ENCODE measurements at regions not wholly inside any gene's neighbourhood (a gene's known extent, or its start where the extent isn't known, plus 50 kb on each side); places are given as distances from the start of the nearest gene placed in this dataset.

DNA sequence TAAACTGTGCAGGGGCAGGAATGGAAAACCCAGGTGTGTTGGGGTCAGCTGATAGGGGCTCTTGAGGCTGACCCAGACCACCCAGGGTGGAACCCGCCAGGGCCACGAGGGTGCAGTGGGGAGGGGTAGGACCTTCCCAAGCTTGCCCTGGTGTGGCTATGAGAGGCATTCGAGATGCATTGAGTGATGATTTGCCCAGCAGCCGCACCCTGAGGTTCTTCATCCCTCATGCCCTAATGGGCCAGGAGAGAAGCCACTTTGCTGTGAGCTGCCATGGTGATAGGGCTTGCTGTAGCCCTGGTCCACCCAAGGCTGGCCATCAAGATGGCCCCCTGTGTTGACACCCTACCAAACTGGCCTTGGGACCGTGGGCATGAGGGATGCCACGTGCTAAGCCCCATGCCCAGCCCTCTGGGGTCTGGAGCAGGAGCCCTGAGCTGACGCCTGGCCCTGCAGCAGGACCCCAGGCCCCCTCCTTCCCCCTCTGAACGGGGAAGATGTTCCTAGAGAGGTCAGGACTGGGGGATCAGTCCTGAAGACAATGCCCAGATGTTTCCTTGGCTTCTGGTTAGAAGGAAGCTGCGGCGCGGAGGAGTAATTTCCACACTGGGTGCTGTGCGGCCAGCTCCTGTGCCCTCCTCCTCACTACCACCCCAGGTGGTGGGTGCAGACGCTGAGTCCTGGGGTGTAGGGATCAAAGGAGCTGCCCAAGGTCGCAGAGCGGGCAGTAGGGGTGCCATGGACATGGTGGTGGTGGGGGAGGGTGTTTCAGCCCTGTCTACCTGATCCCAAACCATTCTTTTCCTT, 122.5 kb upstream of the HDAC4 start:
- Histone ChIP-seq H3K4me3 (replicated peaks in 1 of 4; ENCODE audit: control extremely low read depth in 1 of 4, insufficient read depth in 1 of 4, low read depth in 3 of 4, low read length in 4 of 4) (no peak overlapping the region), H3K36me3 (ENCODE audit: control insufficient read depth, insufficient read depth, low read length) (no peaks in the 10 kb centered on the region), H3K27me3 (ENCODE audit: control insufficient read depth, insufficient read depth, low read length) (no peaks in the 10 kb centered on the region), H4K20me1 (ENCODE audit: control insufficient read depth, extremely low read depth, insufficient read depth, low read length) (no peaks in the 10 kb centered on the region), H3K4me2 (ENCODE audit: extremely low read depth, insufficient read depth, low read length) (no peak overlapping the region), H3K27ac (ENCODE audit: insufficient read depth, low read length) (no peak overlapping the region), H2AFZ (ENCODE audit: low read length) (no peak overlapping the region), H3K79me2 (ENCODE audit: control insufficient read depth, insufficient read depth, low read length) (no peaks in the 10 kb centered on the region), H3K9me3 (ENCODE audit: control insufficient read depth, insufficient read depth, low read depth, low read length) (no peaks in the 10 kb centered on the region), H3K9ac (ENCODE audit: insufficient read depth, low read length) (no peak overlapping the region), H3K4me1 (ENCODE audit: control insufficient read depth, extremely low read depth, insufficient read depth, low read length) (no peaks in the 10 kb centered on the region)
- no peak for DNase-seq (ENCODE audit: low read depth in 2 of 2)
- TF ChIP-seq, protein P1, sequence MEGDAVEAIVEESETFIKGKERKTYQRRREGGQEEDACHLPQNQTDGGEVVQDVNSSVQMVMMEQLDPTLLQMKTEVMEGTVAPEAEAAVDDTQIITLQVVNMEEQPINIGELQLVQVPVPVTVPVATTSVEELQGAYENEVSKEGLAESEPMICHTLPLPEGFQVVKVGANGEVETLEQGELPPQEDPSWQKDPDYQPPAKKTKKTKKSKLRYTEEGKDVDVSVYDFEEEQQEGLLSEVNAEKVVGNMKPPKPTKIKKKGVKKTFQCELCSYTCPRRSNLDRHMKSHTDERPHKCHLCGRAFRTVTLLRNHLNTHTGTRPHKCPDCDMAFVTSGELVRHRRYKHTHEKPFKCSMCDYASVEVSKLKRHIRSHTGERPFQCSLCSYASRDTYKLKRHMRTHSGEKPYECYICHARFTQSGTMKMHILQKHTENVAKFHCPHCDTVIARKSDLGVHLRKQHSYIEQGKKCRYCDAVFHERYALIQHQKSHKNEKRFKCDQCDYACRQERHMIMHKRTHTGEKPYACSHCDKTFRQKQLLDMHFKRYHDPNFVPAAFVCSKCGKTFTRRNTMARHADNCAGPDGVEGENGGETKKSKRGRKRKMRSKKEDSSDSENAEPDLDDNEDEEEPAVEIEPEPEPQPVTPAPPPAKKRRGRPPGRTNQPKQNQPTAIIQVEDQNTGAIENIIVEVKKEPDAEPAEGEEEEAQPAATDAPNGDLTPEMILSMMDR (conservative IDR thresholded peaks at IDR 0.05 in 1 of 2, IDR thresholded peaks at IDR 0.05 in 1 of 2; ENCODE audit: low read depth in 1 of 2, low read length in 2 of 2) = no peak
- no peak for TF ChIP-seq EZH2 (IDR thresholded peaks at IDR 0.05; ENCODE audit: low read length, missing control alignments)

DNA sequence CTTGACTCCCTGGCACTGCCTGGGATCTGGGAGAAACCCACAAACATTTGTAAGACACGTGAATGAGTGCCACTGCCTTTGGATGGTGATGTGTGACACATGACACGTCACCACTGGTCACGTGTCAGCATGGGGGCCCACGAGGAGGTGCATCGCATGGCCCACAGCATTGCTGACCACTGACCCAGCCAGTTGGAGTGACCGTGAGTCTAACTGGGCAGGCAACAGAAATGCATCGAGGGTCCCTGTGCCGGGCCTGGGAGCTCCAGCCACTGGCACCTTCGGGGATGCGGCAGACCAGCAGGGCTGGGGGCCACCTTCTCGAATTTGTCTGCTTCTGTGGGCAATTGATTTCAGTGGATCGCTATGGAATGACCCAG, 121.9 kb upstream of the HDAC4 start:
- Histone ChIP-seq H3K4me1 (ENCODE audit: control insufficient read depth, extremely low read depth, insufficient read depth, low read length) (no peaks in the 10 kb centered on the region), H3K27ac (ENCODE audit: insufficient read depth, low read length) (no peak overlapping the region), H3K27me3 (ENCODE audit: control insufficient read depth, insufficient read depth, low read length) (no peaks in the 10 kb centered on the region), H3K9me3 (ENCODE audit: control insufficient read depth, insufficient read depth, low read depth, low read length) (no peaks in the 10 kb centered on the region), H3K4me2 (ENCODE audit: extremely low read depth, insufficient read depth, low read length) (no peak overlapping the region), H3K4me3 (replicated peaks in 1 of 4; ENCODE audit: control extremely low read depth in 1 of 4, insufficient read depth in 1 of 4, low read depth in 3 of 4, low read length in 4 of 4) (no peak overlapping the region), H3K9ac (ENCODE audit: insufficient read depth, low read length) (no peak overlapping the region), H2AFZ (ENCODE audit: low read length) (no peak overlapping the region), H3K36me3 (ENCODE audit: control insufficient read depth, insufficient read depth, low read length) (no peaks in the 10 kb centered on the region), H3K79me2 (ENCODE audit: control insufficient read depth, insufficient read depth, low read length) (no peaks in the 10 kb centered on the region), H4K20me1 (ENCODE audit: control insufficient read depth, extremely low read depth, insufficient read depth, low read length) (no peaks in the 10 kb centered on the region)
- TF ChIP-seq, protein P1 (conservative IDR thresholded peaks at IDR 0.05 in 1 of 2, IDR thresholded peaks at IDR 0.05 in 1 of 2; ENCODE audit: low read depth in 1 of 2, low read length in 2 of 2) = no peak
- TF ChIP-seq EZH2 (IDR thresholded peaks at IDR 0.05; ENCODE audit: low read length, missing control alignments) = no peak
- no peak for DNase-seq (ENCODE audit: low read depth in 2 of 2)

DNA sequence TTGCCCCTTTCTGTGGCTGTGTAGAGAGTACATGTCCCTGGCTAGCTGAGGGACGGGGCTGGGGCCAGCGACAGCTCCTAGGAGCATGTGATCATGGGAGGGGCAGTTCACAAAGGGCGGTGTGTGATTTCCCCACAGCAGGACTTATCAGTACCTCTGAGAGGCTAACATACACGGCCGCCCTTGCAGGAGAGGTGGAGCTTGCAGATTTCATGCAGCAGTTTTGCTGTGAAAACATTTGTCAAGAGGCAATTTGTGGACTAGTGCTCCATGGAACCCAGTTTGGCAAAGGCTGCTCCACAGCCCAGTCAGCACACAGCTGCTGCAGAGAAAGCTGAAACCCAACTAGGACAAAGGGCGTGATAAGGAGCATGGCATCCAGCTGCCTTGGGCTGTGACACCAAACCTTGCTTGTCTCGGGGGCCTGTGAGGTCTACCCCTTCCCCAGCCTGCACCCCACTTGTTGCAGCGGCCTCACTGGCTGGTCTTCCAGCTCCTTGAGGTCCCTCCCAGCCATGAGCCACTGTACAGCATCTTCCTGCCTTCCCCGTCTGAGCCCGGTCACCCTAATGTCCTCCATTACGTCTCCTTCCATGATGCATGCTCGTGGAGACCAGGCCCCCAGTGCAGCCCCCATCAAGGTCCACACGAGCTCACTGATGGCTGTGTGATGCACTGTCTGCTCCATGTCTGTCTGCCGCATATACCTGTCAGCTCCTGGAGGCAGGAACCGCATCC, 121.4 kb upstream of the HDAC4 start:
- TF ChIP-seq EZH2 (IDR thresholded peaks at IDR 0.05; ENCODE audit: low read length, missing control alignments) = no peak
- TF ChIP-seq, protein P1 (conservative IDR thresholded peaks at IDR 0.05 in 1 of 2, IDR thresholded peaks at IDR 0.05 in 1 of 2; ENCODE audit: low read depth in 1 of 2, low read length in 2 of 2) = no peak
- no peak overlapping the region for H3K9ac ChIP-seq (ENCODE audit: insufficient read depth, low read length)
- H3K27me3 ChIP-seq (ENCODE audit: control insufficient read depth, insufficient read depth, low read length) = no peaks in the 10 kb centered on the region
- no peaks in the 10 kb centered on the region for H3K4me1 ChIP-seq (ENCODE audit: control insufficient read depth, extremely low read depth, insufficient read depth, low read length)
- DNase-seq (ENCODE audit: low read depth in 2 of 2) = no peak
- no peaks in the 10 kb centered on the region for H3K9me3 ChIP-seq (ENCODE audit: control insufficient read depth, insufficient read depth, low read depth, low read length)
- H4K20me1 ChIP-seq (ENCODE audit: control insufficient read depth, extremely low read depth, insufficient read depth, low read length) = no peaks in the 10 kb centered on the region
- no peak overlapping the region for H2AFZ ChIP-seq (ENCODE audit: low read length)
- no peak overlapping the region for H3K4me2 ChIP-seq (ENCODE audit: extremely low read depth, insufficient read depth, low read length)
- H3K36me3 ChIP-seq (ENCODE audit: control insufficient read depth, insufficient read depth, low read length) = no peaks in the 10 kb centered on the region
- no peaks in the 10 kb centered on the region for H3K79me2 ChIP-seq (ENCODE audit: control insufficient read depth, insufficient read depth, low read length)
- H3K4me3 ChIP-seq (replicated peaks in 1 of 4; ENCODE audit: control extremely low read depth in 1 of 4, insufficient read depth in 1 of 4, low read depth in 3 of 4, low read length in 4 of 4) = no peak overlapping the region
- H3K27ac ChIP-seq (ENCODE audit: insufficient read depth, low read length) = no peak overlapping the region
